Smooth muscle cell (in vitro differentiated cells): ENCODE measurements at regions not wholly inside any gene's neighbourhood (a gene's known extent, or its start where the extent isn't known, plus 50 kb on each side); places are given as distances from the start of the nearest gene placed in this dataset.

Source experiments
- DNase-seq: peaks from one replicate; lab custom pipeline; 2025; ENCODE audit not compliant: unreplicated experiment; lab: John Stamatoyannopoulos, UW
- H2AFZ ChIP-seq: fragments of 200-600 bp; sonication (generic); 2 replicates; pipeline ENCODE4 v1.6.0; 2016; ENCODE audit warnings: antibody characterized with exemption, low read depth, mild to moderate bottlenecking
- H3F3A ChIP-seq: fragments of 200-600 bp; sonication (generic); 2 replicates; pipeline ENCODE4 v1.6.0; 2017; ENCODE audit warnings: antibody characterized with exemption, low read depth
- H3K27ac ChIP-seq: fragments of 200-600 bp; sonication (generic); 2 replicates; pipeline ENCODE4 v1.5.1; 2016; ENCODE audit warnings: low read depth, mild to moderate bottlenecking
- H3K27me3 ChIP-seq: fragments of 200-600 bp; sonication (generic); 2 replicates; pipeline ENCODE4 v1.6.1; 2016; ENCODE audit warnings: low read depth, mild to moderate bottlenecking
- H3K36me3 ChIP-seq: fragments of 200-600 bp; sonication (generic); 2 replicates; pipeline ENCODE4 v1.5.1; 2016; ENCODE audit warnings: low read depth
- H3K4me1 ChIP-seq: fragments of 200-600 bp; sonication (generic); 2 replicates; pipeline ENCODE4 v1.5.1; 2016; ENCODE audit warnings: low read depth
- H3K4me2 ChIP-seq: fragments of 200-600 bp; sonication (generic); 2 replicates; pipeline ENCODE4 v1.6.0; 2016; ENCODE audit warnings: mild to moderate bottlenecking
- H3K4me3 ChIP-seq: fragments of 200-600 bp; sonication (generic); 2 replicates; pipeline ENCODE4 v1.5.1; 2016; ENCODE audit warnings: mild to moderate bottlenecking
- H3K79me2 ChIP-seq: fragments of 200-600 bp; sonication (generic); 2 replicates; pipeline ENCODE4 v1.6.0; 2016; ENCODE audit warnings: low read depth, mild to moderate bottlenecking
- H3K9ac ChIP-seq: fragments of 200-600 bp; sonication (generic); 2 replicates; pipeline ENCODE4 v1.6.0; 2016; ENCODE audit warnings: low read depth
- H3K9me3 ChIP-seq: fragments of 200-600 bp; sonication (generic); replicated peaks from 2 replicates; pipeline ENCODE4 v1.5.1; 2016; ENCODE audit warnings: low read depth
- H4K20me1 ChIP-seq: fragments of 200-600 bp; sonication (generic); 2 replicates; pipeline ENCODE4 v1.6.0; 2016; ENCODE audit warnings: low read depth
- CTCF ChIP-seq: fragments of 200-600 bp; sonication (generic); IDR thresholded peaks from 2 replicates; pipeline ENCODE4 v1.5.1; 2017; ENCODE audit warnings: borderline replicate concordance, mild to moderate bottlenecking, antibody characterized with exemption; ENCODE audit not compliant: insufficient read depth, poor library complexity, severe bottlenecking
- WGBS: methylation state at CpG from one replicate; pipeline ENCODE4 v1.1.7; 2016; ENCODE audit warnings: low lambda C conversion rate; 5-methylcytosine and 5-hydroxymethylcytosine counted together

GRCh38 chr6:21429291-21429690 is 164.3 kb upstream of the SOX4 start:
- WGBS, result 83% methylated on average over 2 of the region's 2 CpGs
- H3K27me3 ChIP-seq, result no peaks in the 10 kb centered on the region
- no peak overlapping the region for H3K4me2 ChIP-seq
- TF ChIP-seq CTCF, result no peak
- no peak overlapping the region for H3K4me3 ChIP-seq
- no peak overlapping the region for H3K27ac ChIP-seq
- no peaks in the 10 kb centered on the region for H3K4me1 ChIP-seq
- H3K9me3 ChIP-seq, result no peaks in the 10 kb centered on the region
- H3K79me2 ChIP-seq, result no peaks in the 10 kb centered on the region
- H3K36me3 ChIP-seq, result no peaks in the 10 kb centered on the region
- H3F3A ChIP-seq, result no peaks in the 10 kb centered on the region
- no peak for DNase-seq
- H3K9ac ChIP-seq, result no peak overlapping the region
- H2AFZ ChIP-seq, result no peak overlapping the region
- no peaks in the 10 kb centered on the region for H4K20me1 ChIP-seq

GRCh38 chr6:21431526-21431925 is 162.0 kb upstream of the SOX4 start:
- Histone ChIP-seq H3K27me3 (no peaks in the 10 kb centered on the region), H3K4me1 (no peaks in the 10 kb centered on the region), H2AFZ (no peak overlapping the region), H3K4me2 (no peak overlapping the region), H3K4me3 (no peak overlapping the region), H3K9me3 (no peaks in the 10 kb centered on the region), H3K27ac (no peak overlapping the region), H4K20me1 (no peaks in the 10 kb centered on the region), H3F3A (no peaks in the 10 kb centered on the region), H3K9ac (no peak overlapping the region), H3K79me2 (no peaks in the 10 kb centered on the region), H3K36me3 (no peaks in the 10 kb centered on the region)
- 89% methylated on average over 4 of the region's 4 CpGs for WGBS
- DNase-seq, result no peak
- TF ChIP-seq CTCF, result no peak

- no peak overlapping the region for H2AFZ ChIP-seq
- H3K27me3 ChIP-seq, result no peaks in the 10 kb centered on the region
- no peaks in the 10 kb centered on the region for H3K36me3 ChIP-seq
- H3K4me1 ChIP-seq, result no peaks in the 10 kb centered on the region
- 89% methylated on average over 1 of the region's 1 CpG for WGBS
- no peak overlapping the region for H3K4me3 ChIP-seq
- TF ChIP-seq CTCF, result no peak
- DNase-seq, result no peak
- H3F3A ChIP-seq, result no peaks in the 10 kb centered on the region
- H3K9me3 ChIP-seq, result no peaks in the 10 kb centered on the region
- H3K27ac ChIP-seq, result no peak overlapping the region
- no peaks in the 10 kb centered on the region for H3K79me2 ChIP-seq
- H3K9ac ChIP-seq, result no peak overlapping the region
- no peaks in the 10 kb centered on the region for H4K20me1 ChIP-seq
- no peak overlapping the region for H3K4me2 ChIP-seq
Observed at GRCh38 chr6:21436625-21437024, 156.9 kb upstream of the SOX4 start.

GRCh38 chr6:21437581-21437980 is 156.0 kb upstream of the SOX4 start:
- Histone ChIP-seq H3K9ac (no peak overlapping the region), H3K4me1 (no peaks in the 10 kb centered on the region), H3K27ac (no peak overlapping the region), H3K27me3 (no peaks in the 10 kb centered on the region), H3K4me3 (no peak overlapping the region), H2AFZ (no peak overlapping the region), H3K4me2 (no peak overlapping the region), H3K36me3 (no peaks in the 10 kb centered on the region), H3K79me2 (no peaks in the 10 kb centered on the region), H4K20me1 (no peaks in the 10 kb centered on the region), H3K9me3 (no peaks in the 10 kb centered on the region), H3F3A (no peaks in the 10 kb centered on the region)
- TF ChIP-seq CTCF, result no peak
- 98% methylated on average over 2 of the region's 2 CpGs for WGBS
- no peak for DNase-seq
